ENCODE measurements at regions not wholly inside any gene's neighbourhood (a gene's known extent, or its start where the extent isn't known, plus 50 kb on each side); places are given as distances from the start of the nearest gene placed in this dataset.
"Not testable (repeated sequence)": the region's sequence is repeated elsewhere in the genome, so short reads cannot be mapped to it uniquely, and the experiment has no call there.

- peak; percentile 49 for DNase-seq
These were observed 205.3 kb upstream of the WWC1 start for GRCh38 chr5:168086104-168086610.

DNA sequence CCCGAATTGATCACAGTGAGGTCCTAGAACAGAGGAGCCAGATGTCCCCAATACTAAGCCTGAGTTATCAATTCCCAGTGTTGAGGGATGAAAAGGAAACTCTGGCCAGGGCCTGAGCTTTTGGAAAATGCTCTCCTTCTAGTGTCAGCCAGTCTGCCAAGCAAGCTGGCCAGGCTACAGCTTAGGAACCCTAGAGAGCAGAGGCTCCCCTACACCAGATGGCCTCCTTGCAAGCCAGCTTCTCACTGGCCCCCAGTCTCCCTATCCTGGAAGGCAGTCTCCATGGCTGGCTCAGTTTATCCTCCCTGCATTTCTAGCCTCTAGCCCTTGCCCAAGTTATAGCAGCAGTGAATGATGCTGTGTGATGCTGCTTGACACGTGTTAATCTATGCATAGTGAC is 204.7 kb upstream of the WWC1 start:
- no peak for DNase-seq

DNA sequence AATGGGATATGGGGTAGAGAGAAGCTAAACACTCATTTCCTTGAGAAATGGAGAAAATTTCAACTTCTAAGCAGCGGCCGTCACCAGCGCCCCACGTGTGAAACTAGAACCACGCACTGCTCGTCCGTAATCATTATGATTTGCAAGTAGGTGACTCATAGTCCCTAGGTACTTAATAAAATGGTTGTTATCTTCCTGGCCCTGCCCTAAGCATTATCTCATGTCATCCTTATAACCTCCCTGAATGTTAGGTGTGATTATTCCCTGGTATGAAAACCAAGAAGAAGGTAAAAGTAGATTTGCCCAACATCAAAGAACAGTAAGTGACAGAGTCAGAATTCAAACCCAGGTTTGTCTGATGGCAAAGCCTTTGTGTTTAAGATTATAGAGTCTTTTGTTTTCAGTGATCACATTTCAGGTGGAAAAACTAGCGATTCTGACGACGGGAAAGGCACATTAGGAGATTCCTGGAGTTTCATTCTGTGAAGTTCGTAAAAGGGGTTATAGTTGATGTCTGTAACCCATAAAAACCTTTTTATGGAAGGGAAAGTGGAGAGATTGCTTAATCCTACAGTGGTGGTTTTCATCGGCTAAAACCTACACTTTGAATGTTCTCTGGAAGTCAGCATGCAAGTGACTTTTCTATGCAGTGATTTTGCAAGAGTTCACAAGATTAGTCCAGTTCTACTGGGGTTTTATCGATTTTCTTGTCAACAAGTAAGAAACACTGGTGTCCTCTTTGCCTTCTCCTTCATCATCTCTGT is 202.9 kb upstream of the WWC1 start:
- DNase-seq = no peak

GRCh38 chr5:168089201-168089887 is 202.1 kb upstream of the WWC1 start:
- DNase-seq = no peak

DNA sequence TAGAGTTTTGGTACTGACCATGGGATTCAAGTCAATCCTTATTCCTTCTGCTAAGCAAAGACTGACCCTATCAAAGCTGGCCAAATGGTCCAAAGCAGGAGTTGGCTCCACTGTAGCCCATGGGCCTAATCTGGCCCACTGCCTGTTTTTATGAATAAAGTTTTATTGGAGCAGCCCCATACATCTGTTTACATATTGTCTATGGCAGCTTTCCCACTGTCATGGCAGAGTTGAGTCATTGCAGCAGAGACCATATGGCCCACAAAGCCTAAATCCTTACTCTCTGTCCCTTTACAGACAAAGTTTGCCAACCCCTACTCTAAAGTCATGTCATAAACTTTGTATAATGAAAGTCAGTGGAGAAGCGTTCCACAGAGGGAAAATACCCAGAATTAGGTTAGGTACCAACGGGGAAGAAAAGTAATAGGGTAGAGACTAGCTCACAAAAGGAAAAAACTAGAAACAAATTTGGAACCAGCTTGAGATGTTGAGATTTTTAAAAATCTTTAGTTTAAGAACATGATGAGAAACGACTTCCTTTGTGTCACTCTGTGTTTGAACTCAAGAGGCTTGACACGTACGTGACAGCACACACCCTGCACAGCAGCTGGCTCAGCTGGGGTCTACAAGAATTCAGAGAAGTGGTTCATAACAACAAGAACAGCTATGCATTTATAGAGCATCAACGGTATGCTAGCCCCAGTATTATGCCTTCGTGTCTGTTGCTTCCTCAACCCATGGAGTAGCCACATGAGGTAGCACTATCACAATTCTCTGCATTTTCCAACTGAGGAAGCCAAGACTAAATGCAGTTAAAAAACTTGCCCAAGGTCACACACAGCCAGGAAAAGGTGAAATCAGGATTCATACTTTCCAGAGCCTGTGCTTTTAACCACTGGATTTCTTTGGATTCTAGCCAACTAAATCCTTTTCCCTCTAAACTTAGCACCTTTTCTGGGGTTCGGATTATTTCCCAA is 198.9 kb upstream of the WWC1 start:
- peak; percentile 43 for DNase-seq

DNA sequence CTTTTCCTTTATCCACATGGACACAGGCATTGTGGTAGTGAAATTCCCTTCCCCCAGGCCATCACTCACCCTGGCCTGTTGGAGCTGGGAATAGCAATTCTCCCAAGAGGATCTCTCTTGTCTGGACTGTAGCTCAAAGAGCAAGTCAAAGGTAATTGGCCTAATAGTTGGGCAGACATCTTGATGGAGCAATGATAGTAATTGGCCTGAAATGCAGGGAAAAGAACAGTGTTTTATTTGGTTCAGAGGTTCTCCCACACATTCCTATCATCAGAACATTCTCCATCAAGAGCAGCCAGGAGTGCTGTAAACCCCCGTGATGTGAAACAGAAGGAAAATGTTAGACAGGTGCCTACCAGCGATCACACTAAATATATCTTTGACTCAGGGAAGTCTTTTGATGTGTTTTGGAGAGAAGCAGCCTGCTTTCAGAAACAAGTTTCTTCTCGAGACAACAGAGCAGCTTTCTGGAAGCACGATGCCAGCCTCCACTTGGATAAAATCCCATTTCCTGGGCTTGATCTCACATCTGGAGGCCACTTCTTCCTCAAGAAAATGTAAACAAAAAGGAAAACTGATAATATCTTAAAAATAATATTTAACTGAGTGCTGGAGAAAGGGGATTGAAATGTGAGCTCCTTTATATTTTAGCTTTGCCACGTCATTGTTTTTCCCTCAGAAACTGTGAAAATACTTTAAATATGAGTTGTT is 198.1 kb upstream of the WWC1 start:
- no peak for DNase-seq

- no peak for DNase-seq
These were observed 194.9 kb upstream of the WWC1 start for GRCh38 chr5:168096525-168096924.

- DNase-seq = no peak
These were observed 193.4 kb upstream of the WWC1 start for GRCh38 chr5:168097876-168098653.

DNA sequence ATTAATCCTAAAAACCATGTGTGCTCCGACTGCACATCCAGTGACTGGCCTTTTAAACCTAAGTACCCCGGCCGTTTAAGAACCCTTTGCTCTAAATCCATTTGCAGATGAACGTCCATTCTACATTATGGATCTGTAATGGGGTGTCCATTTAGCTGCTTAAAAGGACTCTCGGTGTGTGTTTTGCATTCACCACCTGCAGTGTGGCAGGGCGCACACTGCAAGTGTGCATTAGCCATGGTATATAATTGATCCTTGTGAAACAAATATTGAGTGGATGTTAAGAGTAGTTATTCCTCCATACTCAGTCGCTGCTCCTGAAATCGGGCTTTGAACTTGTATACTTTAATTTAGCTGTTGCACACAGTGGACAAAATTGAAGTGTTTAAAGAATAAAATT is 190.1 kb upstream of the WWC1 start:
- no peak for DNase-seq

DNA sequence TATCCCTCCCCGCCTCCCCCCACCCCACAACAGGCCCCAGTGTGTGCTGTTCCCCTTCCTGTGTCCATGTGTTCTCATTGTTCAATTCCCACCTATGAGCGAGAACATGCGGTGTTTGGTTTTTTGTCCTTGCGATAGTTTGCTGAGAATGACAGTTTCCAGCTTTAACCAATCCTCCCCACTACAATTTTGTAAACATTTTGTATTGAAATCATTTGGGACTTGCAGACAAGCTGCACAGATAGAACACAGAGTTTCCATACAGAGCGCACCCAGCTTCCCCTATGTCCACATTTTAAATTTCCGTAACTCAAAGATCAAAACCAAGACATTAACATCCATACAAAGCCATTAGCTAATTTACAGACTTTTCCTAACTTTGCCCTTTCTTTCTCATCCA is 188.4 kb upstream of the WWC1 start:
- DNase-seq = not testable (repeated sequence)

DNA sequence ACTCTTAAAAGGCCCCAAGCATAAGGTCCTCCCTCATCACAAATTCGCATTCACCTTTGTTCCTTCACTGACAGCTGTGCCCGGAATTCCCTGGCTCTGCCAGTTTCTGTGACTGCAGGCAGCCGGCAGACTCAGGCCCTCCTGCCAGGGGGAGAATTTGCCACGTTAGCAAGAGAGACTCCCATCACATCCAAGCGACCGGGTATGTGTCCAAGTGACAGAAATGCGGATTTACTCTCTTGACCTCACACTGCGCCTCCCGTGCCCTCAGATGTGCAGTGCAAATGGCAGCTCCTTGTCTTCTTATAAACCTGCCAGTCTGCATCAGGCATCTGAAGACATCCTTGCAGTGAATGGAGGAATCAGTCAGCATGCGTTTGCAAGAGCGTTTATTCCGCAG is 187.1 kb upstream of the WWC1 start:
- no peak for DNase-seq

DNA sequence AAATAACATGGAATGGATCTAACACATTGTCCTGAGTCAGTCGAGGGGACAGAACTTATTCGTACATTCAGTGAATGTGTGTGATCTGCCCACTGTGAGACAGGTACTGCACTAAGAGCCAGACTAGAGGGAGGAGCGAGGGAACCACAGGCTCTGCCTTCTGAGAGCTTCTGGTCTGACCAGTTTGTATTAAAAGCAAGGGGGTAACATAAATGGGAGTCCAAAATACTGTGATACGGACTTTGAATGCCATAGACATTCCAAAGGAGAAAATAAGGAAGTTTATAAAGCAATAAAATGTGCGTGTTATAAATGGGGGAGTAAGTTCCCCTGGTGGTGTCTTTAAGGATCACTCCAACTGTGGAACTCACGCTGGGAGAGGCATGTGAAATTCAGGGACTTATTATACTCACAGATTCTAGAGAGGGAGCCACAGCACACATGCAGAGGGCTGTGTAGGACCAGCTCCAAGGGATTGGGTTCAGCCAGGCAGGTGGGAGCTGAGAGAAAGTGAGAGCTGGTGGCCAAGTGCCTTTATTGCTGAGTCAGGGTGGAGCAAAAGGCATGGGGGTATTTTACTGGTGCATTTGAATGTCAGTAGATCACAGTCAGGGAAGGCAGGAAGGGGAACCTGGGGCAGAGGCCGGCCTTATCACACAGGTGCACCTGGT is 186.5 kb upstream of the WWC1 start:
- DNase-seq = peak; percentile 36

- peak; percentile 89 for DNase-seq
These were observed 185.3 kb upstream of the WWC1 start for GRCh38 chr5:168106008-168106761.

DNA sequence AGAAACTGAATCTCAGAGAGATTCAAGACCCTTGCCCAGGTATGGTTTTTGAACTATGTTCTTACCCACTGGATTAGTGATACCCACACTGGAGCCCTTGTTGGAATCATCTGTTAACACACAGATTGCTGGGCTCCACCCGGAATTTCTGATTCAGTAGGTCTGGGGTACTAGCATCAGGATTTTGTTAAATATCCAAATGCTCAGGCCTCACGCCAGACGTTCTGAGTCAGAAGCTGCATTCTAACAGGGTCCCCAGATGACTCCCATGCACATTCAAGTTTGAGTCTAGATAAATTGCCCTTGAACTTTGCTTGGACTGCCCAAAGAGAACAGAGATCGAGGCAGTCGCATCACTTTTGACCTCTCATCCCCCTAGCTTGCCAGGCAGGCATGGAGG is 182.0 kb upstream of the WWC1 start:
- DNase-seq = peak; percentile 84

GRCh38 chr5:168110384-168110783 is 181.1 kb upstream of the WWC1 start:
- DNase-seq = no peak

DNA sequence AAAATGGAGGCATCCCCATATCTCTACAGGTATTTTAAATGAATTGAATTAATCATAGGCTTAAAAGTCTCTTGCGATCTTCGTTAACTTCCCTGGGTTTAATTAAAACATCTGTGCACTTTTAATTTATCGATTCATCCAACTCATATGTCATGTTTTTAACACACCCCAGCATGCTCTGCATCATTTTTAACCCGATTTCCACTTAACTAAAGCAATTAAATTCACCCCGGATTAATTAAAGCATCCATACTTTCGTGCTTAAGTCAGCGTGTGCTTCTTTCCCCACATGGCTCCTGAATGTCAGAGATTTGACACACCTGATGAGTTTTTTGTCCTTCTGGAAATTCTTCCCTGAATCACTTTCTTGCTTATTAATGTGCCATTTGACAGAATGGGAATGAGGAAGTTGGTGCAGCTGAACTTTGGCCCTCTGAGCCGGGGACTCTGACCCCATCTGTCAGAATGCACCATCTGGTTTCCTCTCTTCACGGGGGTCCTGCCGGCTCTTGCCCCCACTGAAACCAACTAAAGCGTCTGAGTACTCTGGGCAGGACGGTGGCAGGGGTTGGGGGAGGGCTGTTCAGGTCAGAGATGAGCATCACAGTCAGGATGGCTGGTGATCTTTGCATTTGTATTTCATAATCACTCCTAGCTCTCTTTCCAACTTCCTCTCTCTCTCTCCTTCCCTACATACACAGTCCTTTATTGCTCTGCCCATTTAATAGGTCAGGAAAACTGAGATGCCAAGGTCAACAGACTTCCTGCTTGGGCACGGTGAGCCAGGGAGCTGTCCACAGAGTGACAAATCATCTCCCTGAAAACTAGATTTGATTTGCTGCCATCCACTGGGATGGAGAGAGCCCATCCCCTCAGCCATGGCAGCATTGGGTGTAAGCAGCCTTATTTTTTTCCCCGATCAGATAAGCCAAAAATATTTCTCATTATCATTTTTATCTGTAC is 180.3 kb upstream of the WWC1 start:
- no peak for DNase-seq

DNA sequence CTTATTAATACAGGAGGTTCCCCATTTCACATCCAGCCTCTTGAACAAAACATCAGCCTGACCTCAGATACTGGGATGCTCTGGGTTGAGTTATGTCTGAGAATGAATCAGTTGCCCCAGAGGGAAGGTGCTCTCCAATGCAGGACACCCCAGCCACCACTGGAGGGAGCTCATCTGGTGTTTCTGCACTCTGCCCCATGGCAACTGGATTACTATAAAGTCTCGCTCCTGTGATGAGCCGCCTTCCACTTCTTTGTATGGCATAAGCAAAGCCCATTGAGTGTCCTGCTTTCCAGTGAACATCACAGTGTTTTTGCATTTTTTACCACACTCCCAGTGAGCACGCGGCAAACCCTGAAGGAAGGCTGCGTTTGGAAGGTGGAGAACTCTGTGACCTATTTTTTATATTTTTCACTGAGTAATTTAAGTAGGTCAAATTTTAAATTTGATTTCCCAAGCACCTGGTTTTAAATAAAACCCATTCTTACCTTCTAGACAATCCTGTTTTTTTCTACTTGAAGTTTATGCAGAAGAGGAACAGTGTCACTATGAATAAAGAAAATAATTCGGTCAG is 176.9 kb upstream of the WWC1 start:
- peak; percentile 53 for DNase-seq

GRCh38 chr5:168117469-168117868 is 174.0 kb upstream of the WWC1 start:
- no peak for DNase-seq
